GM21367 (cell line): ENCODE measurements at regions not wholly inside any gene's neighbourhood (a gene's known extent, or its start where the extent isn't known, plus 50 kb on each side); places are given as distances from the start of the nearest gene placed in this dataset.
"Not testable (repeated sequence)": the region's sequence is repeated elsewhere in the genome, so short reads cannot be mapped to it uniquely, and the experiment has no call there.

Source experiments
- ATAC-seq: cut with Tn5 transposase; IDR thresholded peaks from one replicate; pipeline ENCODE4 v1.9.1; 2021; ENCODE audit not compliant: unreplicated experiment

GRCh38 chr6:67450641-67451040, 1184.4 kb upstream of the ADGRB3 start:
- ATAC-seq: peak; percentile 79

- ATAC-seq: no peak
These were observed 1185.5 kb upstream of the ADGRB3 start for GRCh38 chr6:67449602-67450001.

GRCh38 chr6:67433124-67433523, 1202.0 kb upstream of the ADGRB3 start:
- no peak for ATAC-seq

GRCh38 chr6:67431076-67431475, 1204.0 kb upstream of the ADGRB3 start:
- ATAC-seq: no peak

DNA sequence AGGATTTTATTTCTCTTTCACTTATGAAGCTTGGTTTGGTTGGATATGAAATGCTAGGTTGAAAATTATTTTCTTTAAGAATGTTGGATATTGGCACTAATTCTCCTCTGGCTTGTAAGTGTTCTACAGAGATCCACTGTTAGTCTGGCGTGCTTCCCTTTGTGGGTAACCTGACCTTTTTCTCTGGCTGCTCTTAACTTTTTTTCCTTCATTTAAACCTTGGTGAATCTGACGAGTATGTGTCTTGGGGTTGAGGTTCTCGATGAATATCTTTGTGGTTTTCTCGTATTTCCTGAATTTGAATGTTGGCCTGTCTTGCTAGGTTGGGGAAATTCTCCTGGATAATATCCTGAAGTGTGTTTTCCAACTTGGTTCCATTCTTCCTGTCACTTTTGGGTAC, 1208.4 kb upstream of the ADGRB3 start:
- not testable (repeated sequence) for ATAC-seq

DNA sequence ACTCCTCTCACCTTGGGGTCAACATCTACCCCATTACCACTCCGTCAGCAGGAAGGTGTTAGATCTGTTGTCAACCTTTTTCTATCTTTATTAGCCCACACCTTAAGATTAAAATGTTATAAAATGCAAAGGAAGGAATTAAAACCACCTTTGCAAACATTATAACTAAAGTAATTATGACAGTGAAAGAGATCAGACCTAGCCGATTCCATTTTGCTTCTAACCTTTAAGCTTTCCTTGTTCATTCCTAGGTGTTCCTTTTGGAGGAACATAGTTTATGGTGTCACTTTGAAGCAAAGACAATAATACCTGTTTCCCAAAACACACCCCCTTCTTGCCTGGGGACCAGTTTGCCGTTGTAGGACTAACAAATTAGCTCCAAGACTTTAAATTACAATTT, 1223.0 kb upstream of the ADGRB3 start:
- no peak for ATAC-seq

- ATAC-seq: no peak
These were observed 1224.0 kb upstream of the ADGRB3 start for GRCh38 chr6:67411036-67411435.

GRCh38 chr6:67394254-67394653, 1240.8 kb upstream of the ADGRB3 start:
- no peak for ATAC-seq

DNA sequence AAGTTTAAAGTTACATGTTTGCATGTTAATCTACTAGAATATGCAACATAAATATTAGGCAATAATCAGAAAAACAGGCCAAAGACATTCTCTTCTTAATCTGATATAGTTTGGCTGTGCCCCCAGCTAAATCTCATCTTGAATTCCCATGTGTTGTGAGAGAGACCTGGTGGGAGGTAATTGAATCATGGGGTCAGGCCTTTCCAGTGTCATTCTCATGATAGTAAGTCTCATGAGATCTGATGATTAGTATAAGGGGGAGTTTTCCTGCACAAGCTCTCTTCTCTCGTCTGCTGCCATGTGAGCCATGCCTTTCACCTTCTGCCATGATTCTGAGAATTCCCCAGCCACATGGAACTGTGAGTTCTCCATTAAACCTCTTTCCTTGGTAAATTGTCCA, 1241.7 kb upstream of the ADGRB3 start:
- ATAC-seq: no peak

- no peak for ATAC-seq
These were observed 1243.1 kb upstream of the ADGRB3 start for GRCh38 chr6:67391955-67392354.

GRCh38 chr6:67369679-67370078, 1265.4 kb upstream of the ADGRB3 start:
- ATAC-seq: no peak

GRCh38 chr6:67362976-67363375, 1272.1 kb upstream of the ADGRB3 start:
- ATAC-seq: no peak

GRCh38 chr6:67361264-67361663, 1273.8 kb upstream of the ADGRB3 start:
- no peak for ATAC-seq

DNA sequence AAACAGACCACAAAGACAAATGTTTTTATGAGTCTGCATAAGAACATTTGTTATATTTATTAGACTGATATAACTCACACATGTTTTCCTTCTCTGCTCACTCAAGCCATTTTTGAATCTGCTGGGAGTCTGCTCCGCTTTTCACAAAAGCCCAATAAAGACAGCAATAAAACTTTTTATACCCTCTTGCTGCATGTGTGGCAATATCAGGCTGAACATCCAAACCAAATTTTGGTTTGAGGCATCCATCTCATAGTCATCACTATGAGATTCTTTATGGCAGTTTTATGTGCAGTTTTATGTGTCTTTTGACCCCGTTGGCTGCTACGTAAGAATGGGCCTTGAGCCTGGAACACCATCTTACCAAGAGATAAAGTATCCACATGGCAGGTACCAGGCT, 1276.8 kb upstream of the ADGRB3 start:
- ATAC-seq: no peak

- no peak for ATAC-seq
These were observed 1281.2 kb upstream of the ADGRB3 start for GRCh38 chr6:67353861-67354260.

GRCh38 chr6:67352717-67353116, 1282.4 kb upstream of the ADGRB3 start:
- ATAC-seq: no peak

DNA sequence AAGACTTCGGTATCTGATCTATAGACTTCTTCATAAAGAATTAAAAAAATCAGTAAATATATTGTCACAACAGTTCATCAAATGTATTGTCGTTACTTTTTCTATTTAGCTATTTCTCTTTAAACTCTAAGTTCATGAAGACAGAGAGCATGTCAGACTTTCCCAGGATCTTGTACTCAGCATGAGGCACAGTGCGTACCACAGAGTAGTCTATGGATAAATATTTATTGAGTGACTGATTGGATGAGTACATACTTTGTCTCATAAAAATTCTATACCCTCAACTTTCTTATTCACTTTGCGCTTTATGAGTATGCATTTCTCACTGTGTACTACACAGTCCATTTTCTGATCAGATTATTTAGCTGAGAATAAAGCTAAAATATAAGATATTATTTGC, 1284.4 kb upstream of the ADGRB3 start:
- no peak for ATAC-seq

DNA sequence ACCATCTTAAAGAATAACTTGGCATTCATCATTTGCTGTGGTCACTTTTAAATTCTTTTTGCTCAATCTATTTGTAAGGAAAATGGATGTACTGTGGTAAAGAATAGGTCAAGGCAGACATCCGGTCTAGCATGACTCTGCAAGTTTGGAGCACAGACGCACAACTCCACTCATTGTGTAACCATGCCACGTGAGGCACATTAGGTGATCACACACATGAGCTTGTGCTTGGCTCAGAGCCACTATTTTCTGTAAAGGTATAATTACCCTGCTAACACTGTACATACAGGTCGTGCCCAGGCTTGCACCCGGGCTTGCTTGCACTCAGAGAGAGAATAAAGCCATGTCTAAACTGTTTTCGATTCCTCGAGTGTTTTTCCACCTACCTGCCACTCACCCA, 1289.1 kb upstream of the ADGRB3 start:
- no peak for ATAC-seq

DNA sequence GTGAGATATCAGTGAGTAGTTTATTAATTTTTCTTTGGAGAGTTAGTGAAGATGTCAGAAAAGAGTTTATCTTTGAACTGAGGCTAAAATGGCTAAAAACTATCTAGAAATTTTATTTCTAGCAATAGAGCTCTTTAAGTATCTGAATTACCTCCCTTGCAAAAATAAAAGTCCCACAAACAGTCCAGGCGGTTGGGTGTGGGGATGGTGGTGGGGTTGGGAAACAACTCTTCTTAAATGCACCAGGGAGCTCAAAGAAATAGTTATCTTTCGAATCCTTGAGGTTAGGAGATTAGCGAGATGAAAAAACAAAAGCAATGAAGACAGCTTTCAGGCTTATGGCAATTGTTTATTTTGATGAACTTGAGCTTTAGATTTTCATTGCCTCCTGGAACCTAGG, 1299.1 kb upstream of the ADGRB3 start:
- ATAC-seq: no peak

- ATAC-seq: no peak
These were observed 1303.8 kb upstream of the ADGRB3 start for GRCh38 chr6:67331304-67331703.

GRCh38 chr6:67328269-67328668, 1306.8 kb upstream of the ADGRB3 start:
- no peak for ATAC-seq

GRCh38 chr6:67300430-67301040, 1334.5 kb upstream of the ADGRB3 start:
- ATAC-seq: no peak

DNA sequence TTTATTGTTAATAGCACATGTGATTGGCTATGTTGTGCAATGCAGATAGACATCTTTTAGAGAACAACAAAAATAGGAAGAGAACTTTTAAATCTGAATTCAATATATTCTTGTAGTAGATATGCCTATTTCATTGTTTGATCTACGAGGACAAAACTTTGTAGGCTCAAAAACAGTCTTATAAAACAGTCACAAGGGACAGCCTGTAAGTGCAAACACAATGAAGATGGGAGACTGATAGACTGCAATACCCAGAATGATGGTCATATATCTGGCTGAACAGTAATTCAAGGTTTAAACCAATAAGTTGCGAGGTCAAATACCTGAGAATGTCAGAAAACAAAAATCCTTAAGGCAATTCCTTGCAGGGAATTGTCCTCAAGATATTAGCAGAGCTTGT, 1342.9 kb upstream of the ADGRB3 start:
- ATAC-seq: no peak

DNA sequence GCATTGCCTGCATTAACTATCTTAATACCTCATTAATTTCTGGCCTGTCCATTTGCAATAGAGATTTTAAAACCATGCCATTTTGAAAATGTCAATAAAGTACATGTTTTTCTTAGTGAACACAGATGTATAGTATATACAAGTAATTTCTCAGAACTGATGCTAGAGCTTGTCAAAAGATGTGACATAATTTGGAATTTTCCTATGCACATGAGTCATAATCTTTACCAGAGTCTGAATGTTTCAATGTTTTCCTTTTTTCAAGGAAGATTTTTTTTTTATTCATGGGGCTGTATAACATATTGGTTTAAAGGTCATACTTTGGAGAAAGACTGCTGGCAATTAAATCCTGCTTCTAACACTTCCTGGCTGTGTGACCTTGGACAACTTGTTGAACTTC, 1347.5 kb upstream of the ADGRB3 start:
- no peak for ATAC-seq
